ENCODE measurements at regions not wholly inside any gene's neighbourhood (a gene's known extent, or its start where the extent isn't known, plus 50 kb on each side); places are given as distances from the start of the nearest gene placed in this dataset.

DNA sequence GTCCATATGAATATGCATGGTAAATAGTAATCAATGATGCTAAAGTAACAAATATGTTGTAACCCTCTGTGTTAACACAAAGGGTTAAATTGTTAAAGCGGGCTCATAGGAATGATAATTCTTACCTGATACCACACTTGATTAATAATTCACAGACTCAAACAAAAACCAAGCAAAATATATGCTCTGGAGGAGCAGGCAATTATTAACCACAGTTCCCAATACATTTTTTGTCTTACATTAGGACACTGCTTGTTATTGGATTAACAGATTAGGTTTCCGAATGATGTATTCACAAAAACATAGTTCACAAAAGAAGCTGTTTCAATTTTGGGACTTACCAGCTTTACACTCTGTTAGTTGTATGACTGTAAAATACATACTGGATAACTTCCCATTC, 300.9 kb upstream of the LRRTM4 start:
- TF ChIP-seq POLR2A (IDR thresholded peaks at IDR 0.05; ENCODE audit: low read length), result no peak
- no peak for TF ChIP-seq GATA1 (IDR thresholded peaks at IDR 0.05; ENCODE audit: low read depth, low read length)
